Osteocyte (in vitro differentiated cells): ENCODE measurements at regions not wholly inside any gene's neighbourhood (a gene's known extent, or its start where the extent isn't known, plus 50 kb on each side); places are given as distances from the start of the nearest gene placed in this dataset.

ENCODE experiments used
- DNase-seq: peaks from one replicate; pipeline ENCODE4 v3.0.0; 2021; ENCODE audit warnings: mixed read lengths; ENCODE audit not compliant: unreplicated experiment; ENCODE audit errors: extremely low spot score
- H3K27ac Mint-ChIP-seq: one replicate; pipeline ENCODE4 v1.8.0; 2021; ENCODE audit warnings: mild to moderate bottlenecking, mixed read lengths; ENCODE audit not compliant: unreplicated experiment
- H3K27me3 Mint-ChIP-seq: one replicate; pipeline ENCODE4 v1.8.0; 2021; ENCODE audit warnings: mixed read lengths; ENCODE audit not compliant: unreplicated experiment
- H3K36me3 Mint-ChIP-seq: one replicate; pipeline ENCODE4 v1.8.0; 2021; ENCODE audit warnings: mixed read lengths; ENCODE audit not compliant: unreplicated experiment
- H3K4me1 Mint-ChIP-seq: one replicate; pipeline ENCODE4 v1.8.0; 2021; ENCODE audit warnings: mixed read lengths; ENCODE audit not compliant: unreplicated experiment
- H3K4me3 Mint-ChIP-seq: one replicate; pipeline ENCODE4 v1.8.0; 2021; ENCODE audit warnings: mild to moderate bottlenecking, moderate library complexity, mixed read lengths; ENCODE audit not compliant: unreplicated experiment
- H3K9me3 Mint-ChIP-seq: one replicate; pipeline ENCODE4 v1.8.0; 2021; ENCODE audit warnings: mixed read lengths; ENCODE audit not compliant: unreplicated experiment
- TF ChIP-seq, protein P1 (sequence below): fragments of 200-600 bp; sonication (generic); IDR thresholded peaks from 2 replicates; pipeline ENCODE4 v1.5.0; 2021; ENCODE audit warnings: antibody characterized with exemption, mild to moderate bottlenecking, moderate library complexity

GRCh38 chr5:124669956-124670721 is 76.3 kb downstream of the ZNF608 start:
- Mint-ChIP-seq H3K36me3 (peaks cover 7% of the 10 kb centered on the region), H3K27me3 (no peaks in the 10 kb centered on the region), H3K4me1 (peaks cover 51% of the 10 kb centered on the region), H3K9me3 (no peaks in the 10 kb centered on the region), H3K27ac (peak overlapping the region; percentile 64), H3K4me3 (no peak overlapping the region)
- TF ChIP-seq, protein P1, sequence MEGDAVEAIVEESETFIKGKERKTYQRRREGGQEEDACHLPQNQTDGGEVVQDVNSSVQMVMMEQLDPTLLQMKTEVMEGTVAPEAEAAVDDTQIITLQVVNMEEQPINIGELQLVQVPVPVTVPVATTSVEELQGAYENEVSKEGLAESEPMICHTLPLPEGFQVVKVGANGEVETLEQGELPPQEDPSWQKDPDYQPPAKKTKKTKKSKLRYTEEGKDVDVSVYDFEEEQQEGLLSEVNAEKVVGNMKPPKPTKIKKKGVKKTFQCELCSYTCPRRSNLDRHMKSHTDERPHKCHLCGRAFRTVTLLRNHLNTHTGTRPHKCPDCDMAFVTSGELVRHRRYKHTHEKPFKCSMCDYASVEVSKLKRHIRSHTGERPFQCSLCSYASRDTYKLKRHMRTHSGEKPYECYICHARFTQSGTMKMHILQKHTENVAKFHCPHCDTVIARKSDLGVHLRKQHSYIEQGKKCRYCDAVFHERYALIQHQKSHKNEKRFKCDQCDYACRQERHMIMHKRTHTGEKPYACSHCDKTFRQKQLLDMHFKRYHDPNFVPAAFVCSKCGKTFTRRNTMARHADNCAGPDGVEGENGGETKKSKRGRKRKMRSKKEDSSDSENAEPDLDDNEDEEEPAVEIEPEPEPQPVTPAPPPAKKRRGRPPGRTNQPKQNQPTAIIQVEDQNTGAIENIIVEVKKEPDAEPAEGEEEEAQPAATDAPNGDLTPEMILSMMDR: no peak
- DNase-seq: no peak

DNA sequence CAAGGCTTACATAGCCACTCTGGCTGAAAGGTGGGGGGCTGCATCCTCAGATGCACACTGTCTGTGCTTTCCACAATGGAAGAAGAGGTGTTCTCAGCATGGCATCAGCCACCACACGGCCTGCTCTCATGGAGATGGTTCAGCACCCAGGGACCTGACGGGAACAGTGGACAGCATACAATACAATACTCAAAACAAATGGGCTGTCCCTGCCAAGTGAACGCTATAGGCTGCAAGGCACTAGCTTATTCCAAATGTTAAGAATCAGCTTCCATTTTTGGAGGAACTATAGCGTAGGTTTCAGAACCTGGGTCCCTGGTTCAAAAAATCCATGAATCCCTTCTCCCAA is 77.2 kb downstream of the ZNF608 start:
- no peak overlapping the region for H3K27ac Mint-ChIP-seq
- TF ChIP-seq, protein P1: no peak
- no peak overlapping the region for H3K4me3 Mint-ChIP-seq
- no peak for DNase-seq
- peaks cover 46% of the 10 kb centered on the region for H3K4me1 Mint-ChIP-seq
- peaks cover 7% of the 10 kb centered on the region for H3K36me3 Mint-ChIP-seq
- no peaks in the 10 kb centered on the region for H3K9me3 Mint-ChIP-seq
- no peaks in the 10 kb centered on the region for H3K27me3 Mint-ChIP-seq

DNA sequence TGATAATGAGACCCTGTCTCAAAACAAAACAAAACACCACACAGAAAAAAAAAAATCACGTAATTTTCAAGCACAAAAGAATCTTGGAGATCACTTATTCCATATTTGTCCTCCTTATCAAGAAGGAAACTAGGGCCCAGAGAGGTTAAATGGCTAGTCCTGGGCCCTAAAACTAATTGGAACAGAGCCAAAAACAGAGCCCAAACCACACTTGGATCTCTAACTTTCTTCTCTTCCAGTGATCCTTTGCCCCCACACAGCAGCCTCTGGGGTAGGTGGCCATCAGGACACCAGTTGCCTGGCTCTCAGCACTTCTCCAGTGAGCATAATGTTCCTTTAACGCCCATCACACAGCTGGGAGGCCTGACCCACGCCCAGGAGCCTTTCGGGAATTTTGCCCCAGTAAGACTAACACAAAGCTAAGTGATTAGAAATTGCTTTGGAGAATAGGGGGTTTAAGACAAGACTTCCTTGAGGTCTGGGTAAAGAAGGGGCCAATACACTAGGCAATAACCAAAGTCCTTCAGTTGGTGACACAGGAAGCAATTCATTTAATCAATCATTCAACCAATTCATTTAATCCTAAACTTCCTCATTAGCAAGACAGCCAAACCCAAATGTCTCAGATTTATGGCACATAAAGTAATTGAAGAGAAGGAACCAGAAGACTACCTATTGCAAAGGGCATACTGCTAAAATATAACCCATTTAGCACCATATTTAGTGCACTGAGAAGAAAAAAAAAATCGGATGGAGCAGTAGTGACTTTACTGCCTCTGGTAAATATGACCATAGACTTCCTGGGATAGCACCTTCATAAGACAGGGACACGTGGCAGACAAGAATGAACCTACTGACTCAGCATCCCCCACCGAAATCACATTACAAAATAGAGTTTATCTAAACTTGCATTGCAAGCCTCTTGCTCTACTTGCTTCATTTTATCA is 77.8 kb downstream of the ZNF608 start:
- no peak overlapping the region for H3K4me3 Mint-ChIP-seq
- no peak overlapping the region for H3K27ac Mint-ChIP-seq
- no peak for DNase-seq
- peaks cover 53% of the 10 kb centered on the region for H3K4me1 Mint-ChIP-seq
- peaks cover 7% of the 10 kb centered on the region for H3K36me3 Mint-ChIP-seq
- no peaks in the 10 kb centered on the region for H3K9me3 Mint-ChIP-seq
- TF ChIP-seq, protein P1: no peak
- no peaks in the 10 kb centered on the region for H3K27me3 Mint-ChIP-seq

DNA sequence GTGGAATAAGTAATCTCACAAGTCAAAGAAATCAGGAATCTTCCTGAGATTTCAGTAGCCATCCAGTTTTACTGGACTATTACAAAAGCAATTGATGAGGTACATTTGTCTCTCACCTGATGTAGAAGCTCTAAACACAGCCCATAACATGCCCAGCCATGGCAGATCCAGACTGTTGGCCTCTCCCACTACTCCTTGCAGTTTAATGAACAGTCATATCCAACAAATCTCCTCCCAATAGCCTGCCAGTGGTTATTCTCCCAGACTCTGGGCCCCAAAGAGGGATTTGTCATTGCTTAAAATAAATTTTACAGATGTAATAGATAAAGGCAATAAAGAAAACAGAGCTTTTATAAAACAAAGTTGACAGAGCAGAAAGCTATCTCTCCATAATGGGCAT is 80.8 kb downstream of the ZNF608 start:
- Mint-ChIP-seq H3K9me3 (no peaks in the 10 kb centered on the region), H3K4me3 (no peak overlapping the region), H3K27me3 (no peaks in the 10 kb centered on the region), H3K4me1 (peaks cover 64% of the 10 kb centered on the region), H3K27ac (no peak overlapping the region), H3K36me3 (peaks cover 7% of the 10 kb centered on the region)
- TF ChIP-seq, protein P1: no peak
- DNase-seq: no peak

DNA sequence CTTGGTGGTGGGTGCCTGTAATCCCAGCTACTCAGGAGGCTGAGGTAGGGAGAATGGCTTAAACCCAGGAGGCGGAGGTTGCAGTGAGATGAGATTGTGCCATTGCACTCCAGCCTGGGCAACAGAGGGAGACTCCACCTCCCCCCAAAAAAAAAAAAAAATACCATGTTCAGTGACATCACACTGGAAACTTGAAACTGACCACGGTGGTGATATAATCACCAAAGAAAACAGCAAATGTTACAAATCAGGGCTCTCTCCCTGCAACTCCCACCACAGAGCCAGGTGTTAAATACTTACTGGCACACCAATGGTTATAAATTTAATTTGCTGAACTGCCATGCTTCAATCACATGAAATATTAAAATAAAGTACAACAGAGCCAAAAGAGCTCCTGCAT is 81.4 kb downstream of the ZNF608 start:
- peaks cover 64% of the 10 kb centered on the region for H3K4me1 Mint-ChIP-seq
- DNase-seq: no peak
- TF ChIP-seq, protein P1: no peak
- peaks cover 7% of the 10 kb centered on the region for H3K36me3 Mint-ChIP-seq
- H3K9me3 Mint-ChIP-seq: no peaks in the 10 kb centered on the region
- H3K27ac Mint-ChIP-seq: no peak overlapping the region
- H3K27me3 Mint-ChIP-seq: no peaks in the 10 kb centered on the region
- H3K4me3 Mint-ChIP-seq: no peak overlapping the region
